ENCODE measurements at regions not wholly inside any gene's neighbourhood (a gene's known extent, or its start where the extent isn't known, plus 50 kb on each side); places are given as distances from the start of the nearest gene placed in this dataset.

GRCh38 chr12:38998887-38999482, 93.6 kb upstream of the CPNE8 start:
- TF ChIP-seq, protein P1, sequence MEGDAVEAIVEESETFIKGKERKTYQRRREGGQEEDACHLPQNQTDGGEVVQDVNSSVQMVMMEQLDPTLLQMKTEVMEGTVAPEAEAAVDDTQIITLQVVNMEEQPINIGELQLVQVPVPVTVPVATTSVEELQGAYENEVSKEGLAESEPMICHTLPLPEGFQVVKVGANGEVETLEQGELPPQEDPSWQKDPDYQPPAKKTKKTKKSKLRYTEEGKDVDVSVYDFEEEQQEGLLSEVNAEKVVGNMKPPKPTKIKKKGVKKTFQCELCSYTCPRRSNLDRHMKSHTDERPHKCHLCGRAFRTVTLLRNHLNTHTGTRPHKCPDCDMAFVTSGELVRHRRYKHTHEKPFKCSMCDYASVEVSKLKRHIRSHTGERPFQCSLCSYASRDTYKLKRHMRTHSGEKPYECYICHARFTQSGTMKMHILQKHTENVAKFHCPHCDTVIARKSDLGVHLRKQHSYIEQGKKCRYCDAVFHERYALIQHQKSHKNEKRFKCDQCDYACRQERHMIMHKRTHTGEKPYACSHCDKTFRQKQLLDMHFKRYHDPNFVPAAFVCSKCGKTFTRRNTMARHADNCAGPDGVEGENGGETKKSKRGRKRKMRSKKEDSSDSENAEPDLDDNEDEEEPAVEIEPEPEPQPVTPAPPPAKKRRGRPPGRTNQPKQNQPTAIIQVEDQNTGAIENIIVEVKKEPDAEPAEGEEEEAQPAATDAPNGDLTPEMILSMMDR (tag by site-specific recombination; IDR thresholded peaks at IDR 0.05), result no peak
- TF ChIP-seq ZNF660 (tag by site-specific recombination; IDR thresholded peaks at IDR 0.05) (no peak), ZBTB17 (tag by site-specific recombination; IDR thresholded peaks at IDR 0.05) (peak; percentile 53), ZNF138 (tag by site-specific recombination; IDR thresholded peaks at IDR 0.05; ENCODE audit: borderline replicate concordance) (no peak), ZNF211 (tag by site-specific recombination; IDR thresholded peaks at IDR 0.05; ENCODE audit: low read depth) (no peak), ZNF19 (tag by site-specific recombination; IDR thresholded peaks at IDR 0.05; ENCODE audit: low read depth) (no peak)
- TF ChIP-seq, protein P2, sequence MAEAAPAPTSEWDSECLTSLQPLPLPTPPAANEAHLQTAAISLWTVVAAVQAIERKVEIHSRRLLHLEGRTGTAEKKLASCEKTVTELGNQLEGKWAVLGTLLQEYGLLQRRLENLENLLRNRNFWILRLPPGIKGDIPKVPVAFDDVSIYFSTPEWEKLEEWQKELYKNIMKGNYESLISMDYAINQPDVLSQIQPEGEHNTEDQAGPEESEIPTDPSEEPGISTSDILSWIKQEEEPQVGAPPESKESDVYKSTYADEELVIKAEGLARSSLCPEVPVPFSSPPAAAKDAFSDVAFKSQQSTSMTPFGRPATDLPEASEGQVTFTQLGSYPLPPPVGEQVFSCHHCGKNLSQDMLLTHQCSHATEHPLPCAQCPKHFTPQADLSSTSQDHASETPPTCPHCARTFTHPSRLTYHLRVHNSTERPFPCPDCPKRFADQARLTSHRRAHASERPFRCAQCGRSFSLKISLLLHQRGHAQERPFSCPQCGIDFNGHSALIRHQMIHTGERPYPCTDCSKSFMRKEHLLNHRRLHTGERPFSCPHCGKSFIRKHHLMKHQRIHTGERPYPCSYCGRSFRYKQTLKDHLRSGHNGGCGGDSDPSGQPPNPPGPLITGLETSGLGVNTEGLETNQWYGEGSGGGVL (tag by site-specific recombination; IDR thresholded peaks at IDR 0.05), result no peak

All from HEK293 (cell line).